Stomach (tissue), 8 donors: ENCODE measurements at regions not wholly inside any gene's neighbourhood (a gene's known extent, or its start where the extent isn't known, plus 50 kb on each side); places are given as distances from the start of the nearest gene placed in this dataset.

Experiments
- DNase-seq, 2 donors: peaks; one replicate each; pipeline versions ENCODE4 v3.0.0 to v3.0.0-alpha.2; 2013 to 2019
- H3K27ac ChIP-seq, 5 donors: fragments of 200-600 bp in 4 of 5; sonication (generic) in 4 of 5; one replicate each; pipeline ENCODE4 v1.5.1; 2013 to 2019; ENCODE audit warnings: mild to moderate bottlenecking in 1 of 5, moderate library complexity in 1 of 5
- H3K27me3 ChIP-seq, 3 donors: fragments of 200-600 bp; sonication (generic); one replicate each; pipeline ENCODE4 v1.5.1; 2017 to 2019; ENCODE audit warnings: mixed run types in 1 of 3
- H3K36me3 ChIP-seq, 4 donors: fragments of 200-600 bp; sonication (generic); 1 replicate in 3 of 4; 2 replicates in 1 of 4; pipeline ENCODE4 v1.5.1; 2016 to 2019
- H3K4me1 ChIP-seq, 4 donors: fragments of 200-600 bp; sonication (generic); one replicate each; pipeline ENCODE4 v1.5.1; 2016 to 2019
- H3K4me3 ChIP-seq, 4 donors: fragments of 200-600 bp; sonication (generic) in 3 of 4; one replicate each; pipeline ENCODE4 v1.5.1; 2016 to 2019; ENCODE audit warnings: mild to moderate bottlenecking in 1 of 4
- H3K9me3 ChIP-seq, 4 donors: fragments of 200-600 bp; sonication (generic); one replicate each; pipeline ENCODE4 v1.5.1; 2016 to 2019
- CTCF ChIP-seq, 7 experiments: fragments of 450-650 bp in 4 of 7; fragments of 200-600 bp in 3 of 7; sonication (generic) in 3 of 7; IDR thresholded peaks; one replicate each; pipeline ENCODE4 v1.5.1; 2016 to 2019; ENCODE audit warnings: antibody characterized with exemption in 7 of 7, control low read depth in 2 of 7, mild to moderate bottlenecking in 1 of 7
- EP300 ChIP-seq: sonication (generic); formaldehyde crosslinking; IDR thresholded peaks from one replicate; pipeline ENCODE4 v1.6.1; 2017; ENCODE audit warnings: antibody characterized with exemption
- POLR2A ChIP-seq, 4 donors: fragments of 450-650 bp; IDR thresholded peaks; one replicate each; pipeline ENCODE4 v1.6.1; 2016; ENCODE audit warnings: antibody characterized with exemption in 4 of 4, control low read depth in 2 of 4, mild to moderate bottlenecking in 1 of 4, moderate library complexity in 1 of 4
- POLR2AphosphoS5 ChIP-seq, 3 donors: sonication (generic); formaldehyde crosslinking; IDR thresholded peaks; one replicate each; pipeline ENCODE4 v1.6.1; 2016; ENCODE audit warnings: antibody characterized with exemption in 3 of 3
- whole genome bisulfite sequencing, 5 donors: extraction: QIAGEN DNeasy Blood & Tissue Kit in 3 of 5; methylation state at CpG; one replicate each; pipeline versions ENCODE4 v1.1.5 to v1.1.7; 2013 to 2018; 5-methylcytosine and 5-hydroxymethylcytosine counted together
- intact Hi-C: fragments of 100-400 bp; cut with DNase I; formaldehyde crosslinking; loops from one replicate; pipeline ENCODE4 v1.15.1; 2023; ENCODE audit warnings: low total_unique reads
- donor health status: healthy with polysubstance abuse.
- donor health status: Bipolar disorder and iron deficiency.
- donor health status: healthy.

DNA sequence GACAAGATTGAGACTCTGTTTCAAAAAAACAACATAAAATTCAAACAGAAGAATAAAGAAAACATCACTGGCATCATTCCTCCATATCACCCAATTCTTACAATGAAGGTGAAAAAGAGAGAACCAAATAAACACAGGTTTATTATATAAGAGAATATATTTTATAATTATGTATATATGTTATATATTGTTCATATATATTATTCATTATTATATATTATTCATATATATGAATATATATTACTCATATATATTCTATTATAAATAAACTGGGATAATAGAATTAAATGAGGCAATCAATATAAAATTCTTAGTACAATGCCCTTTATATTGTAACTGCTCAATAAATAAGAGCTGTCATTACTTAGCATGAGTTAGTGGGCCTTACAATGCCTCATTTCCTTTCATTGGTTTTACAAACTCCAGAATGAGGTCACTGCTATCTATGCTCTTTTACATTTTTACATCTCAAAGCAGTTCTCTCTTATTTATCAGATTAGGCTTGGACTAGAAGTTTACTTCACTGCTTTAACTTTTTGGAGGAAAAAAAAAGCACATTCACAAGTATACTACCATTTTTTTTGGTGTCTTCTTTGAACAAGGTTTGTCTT, 135.5 kb upstream of the TTC14 start:
- TF ChIP-seq POLR2AphosphoS5 (IDR thresholded peaks at IDR 0.05) (no peak), CTCF (IDR thresholded peaks at IDR 0.05) (no peak), POLR2A (IDR thresholded peaks at IDR 0.05) (no peak), EP300 (no peak)
- H3K9me3 ChIP-seq, result peaks cover 0 to 7% (median 3%) of the 10 kb centered on the region in 4 donors
- H3K27ac ChIP-seq, result no peak overlapping the region
- DNase-seq, result no peak
- H3K4me1 ChIP-seq, result no peaks in the 10 kb centered on the region
- H3K27me3 ChIP-seq, result no peaks in the 10 kb centered on the region
- H3K4me3 ChIP-seq, result no peak overlapping the region
- intact Hi-C loops, result no loop called here
- no peaks in the 10 kb centered on the region for H3K36me3 ChIP-seq

- no peak for TF ChIP-seq EP300
- no peak for TF ChIP-seq POLR2AphosphoS5 (IDR thresholded peaks at IDR 0.05)
- TF ChIP-seq POLR2A (IDR thresholded peaks at IDR 0.05), result no peak
- TF ChIP-seq CTCF (IDR thresholded peaks at IDR 0.05), result no peak
- Histone ChIP-seq H3K27ac (no peak overlapping the region), H3K9me3 (peaks cover 0 to 7% (median 3%) of the 10 kb centered on the region in 4 donors), H3K27me3 (no peaks in the 10 kb centered on the region), H3K4me1 (no peaks in the 10 kb centered on the region), H3K36me3 (no peaks in the 10 kb centered on the region), H3K4me3 (no peak overlapping the region)
- 81 to 92% (median 85%) methylated on average over 1 of the region's 1 CpG for WGBS, 5 donors
- no peak for DNase-seq
- intact Hi-C loops, result no loop called here
Measured at GRCh38 chr3:180467177-180467576, 134.8 kb upstream of the TTC14 start.

GRCh38 chr3:180469149-180469548, 132.8 kb upstream of the TTC14 start:
- no peaks in the 10 kb centered on the region for H3K27me3 ChIP-seq
- H3K4me3 ChIP-seq, result no peak overlapping the region
- 52 to 71% (median 55%) methylated on average over 1 of the region's 1 CpG for WGBS, 5 donors
- H3K27ac ChIP-seq, result no peak overlapping the region
- intact Hi-C loops, result no loop called here
- DNase-seq, result no peak
- H3K36me3 ChIP-seq, result no peaks in the 10 kb centered on the region
- H3K9me3 ChIP-seq, result peaks cover 0 to 7% (median 3%) of the 10 kb centered on the region in 4 donors
- TF ChIP-seq POLR2AphosphoS5 (IDR thresholded peaks at IDR 0.05) (no peak), CTCF (IDR thresholded peaks at IDR 0.05) (no peak), POLR2A (IDR thresholded peaks at IDR 0.05) (no peak), EP300 (no peak)
- H3K4me1 ChIP-seq, result no peaks in the 10 kb centered on the region

GRCh38 chr3:180478695-180479094, 123.3 kb upstream of the TTC14 start:
- WGBS, 5 donors, result 67 to 82% (median 80%) methylated on average over 5 of the region's 5 CpGs
- no peak for TF ChIP-seq POLR2A (IDR thresholded peaks at IDR 0.05)
- no peak for TF ChIP-seq POLR2AphosphoS5 (IDR thresholded peaks at IDR 0.05)
- no peak for TF ChIP-seq EP300
- TF ChIP-seq CTCF (IDR thresholded peaks at IDR 0.05), result no peak

More at GRCh38 chr3:180478695-180479094, 123.3 kb upstream of the TTC14 start:
- no peaks in the 10 kb centered on the region for H3K4me1 ChIP-seq
- H3K27ac ChIP-seq, result no peak overlapping the region
- peaks cover 0 to 5% (median 0%) of the 10 kb centered on the region in 4 donors for H3K9me3 ChIP-seq
- H3K4me3 ChIP-seq, result no peak overlapping the region
- no peak for DNase-seq
- intact Hi-C loops, result no loop called here
- no peaks in the 10 kb centered on the region for H3K27me3 ChIP-seq
- H3K36me3 ChIP-seq, result no peaks in the 10 kb centered on the region
